HG03025 (cell line): ENCODE measurements at regions not wholly inside any gene's neighbourhood (a gene's known extent, or its start where the extent isn't known, plus 50 kb on each side); places are given as distances from the start of the nearest gene placed in this dataset.
"Not testable (repeated sequence)": the region's sequence is repeated elsewhere in the genome, so short reads cannot be mapped to it uniquely, and the experiment has no call there.

Experiments
- ATAC-seq: cut with Tn5 transposase; IDR thresholded peaks from one replicate; pipeline ENCODE4 v1.9.1; 2021; ENCODE audit warnings: mild to moderate bottlenecking, moderate library complexity; ENCODE audit not compliant: unreplicated experiment, low FRiP score

DNA sequence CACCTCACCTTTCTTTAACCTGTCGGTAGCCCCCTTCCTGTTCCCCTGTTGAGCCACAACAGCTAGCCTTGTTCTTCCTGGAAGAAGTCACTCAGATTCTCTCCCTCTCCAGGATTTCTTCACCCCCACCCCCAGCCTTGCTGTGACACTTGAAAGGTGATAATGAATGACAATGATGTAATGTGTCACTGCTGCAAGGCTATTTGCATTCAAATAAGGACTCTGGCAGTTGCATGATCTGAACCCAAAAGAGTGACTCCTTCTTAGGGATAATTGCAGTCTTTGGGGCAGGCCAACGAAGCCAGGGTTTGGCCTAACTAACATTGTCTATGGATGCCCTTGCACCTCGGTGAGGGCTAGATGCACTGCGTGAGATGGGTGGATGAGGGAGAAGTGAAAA lies 154.4 kb upstream of the CLINT1 start:
- ATAC-seq = no peak

DNA sequence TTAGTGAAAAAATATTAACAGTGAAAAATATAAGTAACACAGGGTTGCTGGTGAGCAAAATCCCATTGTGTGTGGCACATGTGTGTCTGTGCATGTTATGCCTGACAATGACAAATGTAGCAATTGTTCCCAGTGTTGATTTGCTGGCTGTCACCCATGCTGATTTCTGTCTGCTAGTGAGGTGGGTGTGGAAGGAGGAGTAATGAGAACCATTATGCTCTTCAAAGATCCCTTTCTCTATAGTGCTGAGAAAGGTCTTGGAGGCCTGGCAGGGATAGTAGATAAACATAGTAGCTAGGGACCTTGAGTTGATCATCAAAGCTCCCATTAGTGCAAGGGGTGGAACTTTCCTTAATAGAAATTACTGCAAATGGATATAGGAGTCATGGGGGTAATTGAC lies 152.5 kb upstream of the CLINT1 start:
- no peak for ATAC-seq

DNA sequence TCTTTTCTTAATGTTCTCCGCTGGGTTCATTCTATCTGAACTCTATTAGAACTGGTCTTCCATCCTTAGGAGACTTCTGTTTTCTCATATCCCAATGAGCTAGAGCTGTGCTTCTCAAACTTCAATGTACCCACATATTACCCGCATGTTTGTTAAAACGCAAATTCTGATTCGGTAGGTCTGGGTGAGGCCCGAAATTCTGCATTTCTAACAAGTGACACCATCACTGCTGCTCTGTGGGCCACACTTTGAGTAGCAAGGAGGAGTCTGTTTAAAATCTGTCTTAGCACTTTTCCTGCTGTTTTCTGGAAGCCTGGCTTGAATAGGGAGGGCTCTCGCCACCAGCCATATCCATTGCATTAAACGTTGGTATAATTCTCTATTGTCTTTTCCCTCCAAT lies 151.9 kb upstream of the CLINT1 start:
- ATAC-seq = no peak

DNA sequence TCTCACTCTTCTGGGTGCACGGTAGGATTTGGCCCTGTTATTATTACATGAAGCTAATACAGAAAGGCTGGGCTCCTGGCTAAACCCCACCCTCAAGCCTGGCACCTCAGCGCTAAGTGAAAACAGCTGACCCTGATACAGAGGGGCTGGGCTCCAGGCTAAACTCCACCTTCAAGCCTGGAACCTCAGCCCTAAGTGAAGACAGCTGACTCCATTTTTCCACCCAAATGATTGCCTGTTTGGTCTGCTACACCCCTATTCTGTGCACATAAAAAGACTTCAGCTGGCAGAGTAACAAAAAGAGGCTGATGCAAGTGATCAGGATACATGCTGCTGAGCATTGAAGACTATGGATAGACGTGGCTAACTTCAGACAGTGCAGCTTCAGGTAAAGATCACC lies 148.4 kb upstream of the CLINT1 start:
- ATAC-seq = no peak

DNA sequence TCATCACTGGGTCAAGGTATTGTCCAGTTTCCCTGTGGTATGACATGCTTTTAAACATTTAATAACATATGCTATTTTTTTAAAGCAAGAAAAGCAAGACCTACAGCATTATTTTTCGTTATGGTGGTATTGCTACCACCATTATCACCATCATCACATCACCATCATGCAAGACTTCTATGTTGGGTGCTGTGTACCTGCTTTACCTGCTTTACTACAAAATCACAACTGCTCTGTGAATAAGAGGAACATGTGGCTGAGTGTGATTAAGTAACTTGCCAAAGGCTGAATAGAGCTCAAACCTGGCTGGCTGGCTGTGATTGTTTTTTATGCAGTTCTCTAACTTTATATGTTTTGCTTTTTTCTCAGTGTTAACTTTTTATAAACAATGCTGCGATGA lies 140.8 kb upstream of the CLINT1 start:
- ATAC-seq = no peak

DNA sequence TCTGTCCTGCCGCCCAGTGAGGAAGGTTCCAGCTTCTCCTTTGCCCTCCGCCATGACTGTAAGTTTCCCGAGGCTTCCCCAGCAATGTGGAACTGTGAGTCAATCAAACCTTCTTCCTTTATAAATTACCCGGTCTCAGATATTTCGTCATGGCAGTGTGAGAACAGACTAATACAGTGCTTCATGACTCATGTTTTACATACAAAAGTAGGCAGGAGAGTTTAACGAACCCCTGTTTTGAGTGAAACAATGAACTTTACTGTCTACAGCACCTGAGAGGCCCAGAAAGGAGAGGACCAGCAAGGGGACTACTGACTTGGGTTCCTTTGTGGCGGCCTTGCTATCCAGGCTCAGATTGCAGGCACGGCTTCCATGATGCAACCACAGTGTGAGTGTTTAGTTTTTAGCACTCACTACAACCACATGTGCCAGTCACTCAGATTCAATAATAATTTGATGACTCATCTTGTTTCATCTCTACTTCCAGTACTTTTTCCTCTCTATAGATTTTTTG lies 139.1 kb upstream of the CLINT1 start:
- ATAC-seq = no peak

DNA sequence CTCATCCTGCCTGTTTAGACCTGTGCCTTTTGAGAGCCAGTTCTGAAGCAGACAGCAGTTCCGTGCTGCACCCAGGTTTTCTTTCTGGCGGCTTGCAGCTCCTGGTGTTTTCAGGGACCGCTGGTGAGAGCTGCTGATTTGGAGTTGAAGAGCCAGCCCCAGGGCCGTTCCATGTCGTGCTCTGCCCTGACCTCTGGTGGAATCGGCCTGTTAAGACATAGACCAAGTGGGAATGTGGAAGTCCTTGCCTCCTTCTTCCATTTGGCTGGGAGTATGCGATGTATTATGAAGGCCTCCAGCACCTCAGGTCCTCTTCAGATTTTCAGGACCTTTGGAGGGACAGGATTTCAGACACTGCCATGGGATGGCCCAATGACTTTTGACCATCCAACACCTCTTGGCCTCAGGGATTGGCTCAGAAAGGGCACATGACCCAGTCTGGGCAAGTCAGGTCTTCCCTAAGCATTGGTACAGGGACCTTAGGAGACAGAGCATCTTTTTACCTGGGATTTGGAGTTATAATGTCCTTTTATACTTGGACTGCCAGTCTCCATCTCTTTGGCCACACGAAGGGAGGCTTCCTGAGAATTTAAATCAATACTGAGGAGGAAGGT lies 136.1 kb upstream of the CLINT1 start:
- no peak for ATAC-seq

DNA sequence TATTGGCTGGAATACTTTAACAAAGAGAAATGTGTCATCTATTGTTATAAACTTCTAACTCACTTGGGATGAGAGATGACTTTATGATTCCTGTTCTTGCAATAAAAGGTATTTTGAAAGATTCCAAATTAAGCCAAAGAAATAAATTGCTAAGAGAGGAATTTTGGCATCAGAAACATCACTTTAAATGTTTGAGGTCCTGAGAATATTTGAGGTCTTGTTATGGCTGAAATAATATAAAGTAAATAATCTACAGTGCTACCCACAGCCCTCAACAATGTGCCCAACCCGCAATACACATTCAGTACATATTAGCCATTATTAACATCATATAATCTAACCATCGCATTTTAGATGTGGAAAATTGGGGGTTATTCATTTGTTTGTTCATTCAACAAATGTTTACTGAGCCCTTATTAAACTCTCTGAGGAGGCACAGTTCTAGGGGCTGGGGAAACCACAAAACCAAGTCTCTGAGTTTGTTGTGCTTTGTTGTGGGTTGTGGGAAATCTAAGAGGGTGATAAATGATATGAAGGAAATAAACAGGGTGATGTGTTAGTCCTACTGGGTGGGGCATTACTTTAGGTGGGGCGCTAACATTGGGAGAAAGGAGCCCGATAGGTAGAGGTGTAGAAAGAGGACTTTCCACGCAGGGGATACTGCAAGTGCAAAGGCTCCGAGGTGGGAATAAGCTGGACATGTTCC lies 135.2 kb upstream of the CLINT1 start:
- ATAC-seq = no peak

DNA sequence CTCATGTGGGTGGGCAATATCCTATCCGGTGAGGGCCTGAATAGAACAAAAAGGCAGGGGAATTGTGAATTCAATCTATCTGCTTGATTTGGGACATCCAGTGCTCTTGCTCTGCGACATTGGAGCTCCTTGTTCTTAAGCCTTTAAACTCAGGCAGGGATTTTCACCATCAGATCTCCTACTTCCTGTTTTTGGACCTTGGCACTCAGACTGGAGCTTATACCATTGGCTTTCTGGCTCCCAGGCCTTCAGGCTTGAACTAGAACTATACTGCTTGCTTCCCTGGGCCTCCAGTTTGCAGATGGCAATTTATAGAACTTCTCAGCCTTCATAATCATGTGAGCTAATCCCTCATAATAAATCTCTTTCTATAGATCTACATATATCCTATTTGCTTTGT lies 134.3 kb upstream of the CLINT1 start:
- ATAC-seq = no peak

DNA sequence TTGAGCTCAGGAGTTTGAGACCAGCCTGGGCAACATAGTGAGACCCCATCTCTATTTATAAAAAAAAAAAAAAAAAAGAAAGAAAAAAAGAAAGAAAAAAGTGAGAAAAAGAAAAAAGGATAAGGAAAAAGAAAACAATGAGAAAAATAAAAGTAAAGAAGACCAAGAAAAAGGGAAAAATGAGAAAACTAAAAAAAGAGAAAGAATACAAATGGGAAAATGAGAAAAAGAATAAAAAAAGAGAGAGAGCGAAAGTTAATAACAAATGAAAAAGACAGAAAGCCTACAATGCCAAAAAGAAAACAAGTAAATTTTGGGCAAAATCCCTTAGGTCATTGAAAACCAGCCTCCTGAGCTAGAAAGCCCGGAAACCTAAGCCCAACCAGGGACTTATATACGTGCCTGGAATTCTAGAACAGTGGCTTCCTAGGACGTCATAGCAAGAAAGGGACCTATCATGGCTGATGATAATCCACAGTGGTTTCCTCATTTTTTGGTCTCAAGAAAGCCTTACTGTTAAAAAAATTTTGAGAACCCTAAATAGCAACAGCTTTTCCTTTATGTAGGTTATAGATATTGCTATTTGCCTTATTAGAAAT lies 131.7 kb upstream of the CLINT1 start:
- no peak for ATAC-seq

DNA sequence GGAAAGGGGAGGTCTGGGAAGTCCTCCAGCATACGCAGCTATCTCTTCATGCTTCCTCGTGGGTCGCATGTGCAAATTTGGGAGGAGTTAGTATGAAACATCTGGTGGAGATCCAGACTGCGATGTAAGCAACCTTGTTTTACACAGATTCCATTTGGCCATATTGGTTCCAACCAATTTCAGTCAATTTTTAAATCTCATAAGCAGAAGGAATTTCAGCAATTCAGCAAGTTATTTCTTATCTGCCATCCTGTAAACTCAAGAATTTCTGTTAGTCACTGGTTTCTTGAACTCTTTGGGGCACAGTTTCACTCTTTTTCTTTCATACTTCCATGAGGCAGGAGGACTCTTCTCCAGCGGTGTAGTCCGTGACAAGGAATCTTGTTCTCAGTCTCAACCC lies 130.4 kb upstream of the CLINT1 start:
- no peak for ATAC-seq

DNA sequence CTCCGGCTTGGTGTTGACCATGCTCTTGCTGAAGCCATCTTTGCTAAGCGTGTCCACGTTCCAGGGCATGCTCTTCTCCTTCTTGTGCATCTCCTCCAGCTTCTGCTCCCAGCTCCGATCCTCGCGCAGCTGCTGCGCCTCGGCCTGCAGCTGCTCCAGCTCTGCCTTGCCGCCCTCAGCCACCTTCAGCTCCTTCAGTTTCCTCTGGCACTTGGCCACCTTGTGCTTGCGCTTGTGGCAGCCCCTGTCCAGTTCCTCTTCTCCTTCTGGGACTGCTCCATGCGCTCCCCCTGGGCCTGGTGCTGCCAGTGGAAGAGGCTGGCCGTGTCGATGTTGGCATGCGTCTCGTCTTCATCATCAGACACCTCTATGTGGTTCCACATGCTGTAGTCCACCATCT lies 128.3 kb upstream of the CLINT1 start:
- no peak for ATAC-seq

DNA sequence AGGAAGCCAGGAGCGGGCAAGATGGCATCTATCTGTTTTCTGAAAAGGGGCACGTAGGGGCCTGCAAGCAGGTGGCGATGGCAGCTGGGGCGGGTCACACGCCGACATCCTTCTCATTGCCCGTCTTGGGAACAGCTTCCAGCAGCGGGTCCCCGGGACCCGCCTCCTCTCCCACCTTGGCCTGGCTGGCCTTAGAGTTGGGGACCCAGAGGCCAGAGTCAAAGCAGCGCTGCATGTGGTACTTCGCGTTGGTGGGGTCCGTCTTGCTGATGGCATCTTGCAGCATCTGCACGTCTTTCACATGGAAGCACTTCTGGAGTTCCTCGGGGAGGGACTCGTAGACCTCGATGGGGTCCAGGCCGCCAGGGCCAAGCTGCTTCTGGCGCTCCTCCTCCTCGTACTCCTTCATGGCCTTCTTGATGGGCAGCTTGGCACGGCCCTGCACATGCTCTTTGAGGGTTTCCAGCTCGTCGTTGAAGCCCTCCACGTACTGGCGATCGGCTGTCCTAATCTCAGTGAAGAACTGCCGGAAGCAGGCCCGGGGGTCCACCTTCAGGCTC lies 127.6 kb upstream of the CLINT1 start:
- ATAC-seq = no peak

DNA sequence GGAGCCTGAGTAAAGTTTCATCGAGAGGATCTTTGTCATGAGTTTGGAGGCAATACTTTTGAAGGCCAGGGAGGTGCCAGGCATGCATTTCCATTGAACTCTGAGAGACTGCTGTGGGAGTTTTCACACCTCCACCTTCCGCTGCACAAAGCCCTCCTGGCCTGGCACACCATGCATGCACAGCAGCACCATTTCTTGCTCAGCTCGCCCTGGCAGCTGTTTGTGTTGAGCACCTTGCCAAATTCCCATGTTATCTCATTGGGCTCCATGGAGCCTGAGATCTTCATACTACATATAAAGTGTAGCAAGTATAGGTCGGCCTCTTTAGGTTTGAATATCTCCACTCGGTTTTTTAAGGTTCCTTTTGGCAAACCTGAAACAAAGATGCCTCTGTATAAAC lies 125.7 kb upstream of the CLINT1 start:
- no peak for ATAC-seq

DNA sequence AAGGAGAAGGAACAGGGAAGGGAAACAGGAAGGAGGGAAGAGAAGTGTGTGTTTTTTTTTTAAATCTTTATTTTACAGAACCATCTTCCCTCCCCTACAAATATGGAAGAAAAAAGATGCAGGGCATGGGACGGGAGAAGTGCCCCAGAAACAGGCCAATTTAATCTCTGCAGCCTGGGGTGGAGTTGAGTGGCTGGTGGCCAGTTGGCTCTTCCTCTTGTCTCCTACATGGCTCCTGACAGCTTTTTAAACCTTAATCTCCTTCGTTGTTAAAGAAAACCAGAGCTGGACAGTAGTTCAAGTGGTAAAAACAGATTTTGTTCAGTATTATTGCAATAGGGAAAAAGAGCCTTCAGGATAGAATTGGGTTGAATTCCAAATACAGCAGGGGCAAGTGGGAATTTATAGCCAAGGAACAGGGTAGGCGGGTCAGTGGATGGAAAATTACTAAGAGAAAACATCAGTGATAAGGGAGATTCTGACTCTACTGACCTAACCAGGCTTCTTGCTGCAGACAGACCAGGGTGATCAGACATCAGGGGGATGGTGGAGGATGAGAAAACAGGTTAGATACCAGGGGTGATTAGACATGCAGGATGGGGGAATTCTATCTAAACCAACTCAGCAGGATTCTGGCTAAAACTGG lies 125.1 kb upstream of the CLINT1 start:
- no peak for ATAC-seq

DNA sequence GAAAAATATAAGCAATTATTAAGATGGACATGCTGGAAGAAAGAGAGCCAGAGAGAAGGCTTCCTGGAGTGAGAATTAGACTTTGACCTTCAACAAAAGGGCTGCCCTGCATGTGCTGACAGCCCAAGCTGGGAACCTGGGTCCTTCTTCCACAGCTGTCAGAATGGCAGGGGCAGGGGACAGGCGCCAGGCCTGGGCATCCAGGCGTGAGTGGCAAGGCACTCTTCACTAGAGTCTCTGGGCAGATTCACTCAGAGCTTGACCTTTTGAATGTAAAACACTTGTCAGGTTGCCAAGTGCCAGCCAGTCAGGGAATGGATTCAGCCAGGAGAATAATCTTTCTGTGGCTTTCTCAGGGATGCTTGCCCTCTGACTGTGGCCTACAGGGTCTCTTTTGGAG lies 119.1 kb upstream of the CLINT1 start:
- ATAC-seq = no peak

DNA sequence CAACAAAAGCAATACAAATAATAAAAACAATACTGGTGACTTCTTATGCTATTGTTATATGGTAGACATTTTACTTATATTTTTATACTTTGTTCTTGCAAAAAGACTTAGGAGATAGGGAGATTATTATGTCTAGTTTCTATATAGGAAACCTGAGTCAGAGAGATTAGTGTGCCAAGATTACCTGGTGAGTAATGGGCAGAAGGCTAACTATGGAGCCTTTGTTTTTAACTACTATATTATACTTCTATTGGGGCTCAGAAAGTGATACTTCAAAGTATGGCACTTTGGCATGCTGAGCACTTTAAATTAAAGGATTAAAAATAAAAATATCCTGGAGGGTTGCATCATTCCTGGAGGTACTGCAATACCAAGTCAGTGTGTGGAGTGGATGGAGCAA lies 117.5 kb upstream of the CLINT1 start:
- no peak for ATAC-seq

DNA sequence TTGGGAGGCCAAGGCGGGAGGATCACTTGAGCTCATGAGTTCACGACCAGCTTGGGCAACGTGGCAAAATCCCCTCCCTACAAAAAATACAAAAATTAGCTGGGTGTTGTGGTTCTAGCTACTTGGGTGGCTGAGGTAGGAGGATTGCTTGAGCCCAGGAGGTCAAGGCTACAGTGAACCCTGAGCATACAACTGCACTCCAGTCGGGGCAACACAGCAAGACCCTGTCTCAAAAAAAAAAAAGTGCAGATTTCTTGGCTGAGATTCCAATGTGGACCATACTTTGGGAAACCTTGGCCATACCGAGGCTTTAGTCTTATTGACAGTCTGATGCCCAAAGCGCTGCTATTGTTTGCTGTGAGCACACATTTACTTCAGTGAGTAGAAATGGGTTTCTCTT lies 113.6 kb upstream of the CLINT1 start:
- no peak for ATAC-seq

DNA sequence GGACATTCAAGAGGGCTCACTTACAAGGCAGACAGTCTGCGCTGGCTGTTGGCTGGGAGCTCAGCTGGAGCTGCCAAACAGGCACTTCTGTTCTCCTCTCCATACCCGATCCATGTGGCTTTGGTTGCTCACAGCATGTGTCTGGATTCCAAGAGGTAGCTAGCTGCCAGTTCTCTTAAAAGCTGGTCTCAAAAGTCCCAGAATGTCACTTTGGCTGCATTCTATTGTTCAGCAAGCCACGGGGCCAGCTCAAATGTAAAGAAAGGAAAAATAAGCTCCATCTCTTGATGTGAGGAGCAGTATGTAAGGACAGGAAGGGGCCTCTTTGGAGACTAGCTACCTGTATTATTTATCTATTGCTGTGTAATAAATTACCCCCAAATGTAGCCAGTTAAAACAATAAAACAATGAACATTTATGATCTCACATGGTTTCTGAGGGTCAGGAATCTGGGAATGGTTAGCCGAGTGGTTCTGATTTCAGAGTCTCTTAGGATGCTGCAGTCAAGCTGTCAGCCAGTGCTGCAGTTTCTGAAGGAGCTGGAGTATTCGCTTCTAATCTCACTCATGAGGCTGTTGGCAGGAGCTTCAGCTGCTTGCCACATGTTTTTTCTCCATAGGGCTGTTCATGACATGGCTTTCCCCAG lies 112.7 kb upstream of the CLINT1 start:
- no peak for ATAC-seq

DNA sequence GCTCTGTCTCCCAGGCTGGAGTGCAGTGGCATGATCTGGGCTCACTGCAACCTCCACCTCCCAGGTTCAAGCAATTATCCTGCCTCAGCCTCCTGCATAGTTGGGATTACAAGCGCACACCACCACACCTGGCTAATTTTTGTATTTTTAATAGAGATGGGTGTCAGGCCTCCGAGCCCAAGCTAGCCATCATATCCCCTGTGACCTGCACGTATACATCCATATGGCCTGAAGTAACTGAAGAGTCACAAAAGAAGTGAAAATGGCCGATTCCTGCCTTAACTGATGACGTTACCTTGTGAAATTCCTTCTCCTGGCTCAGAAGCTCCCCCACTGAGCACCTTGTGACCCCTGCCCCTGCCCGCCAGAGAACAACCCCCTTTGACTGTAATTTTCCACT lies 109.6 kb upstream of the CLINT1 start:
- not testable (repeated sequence) for ATAC-seq

DNA sequence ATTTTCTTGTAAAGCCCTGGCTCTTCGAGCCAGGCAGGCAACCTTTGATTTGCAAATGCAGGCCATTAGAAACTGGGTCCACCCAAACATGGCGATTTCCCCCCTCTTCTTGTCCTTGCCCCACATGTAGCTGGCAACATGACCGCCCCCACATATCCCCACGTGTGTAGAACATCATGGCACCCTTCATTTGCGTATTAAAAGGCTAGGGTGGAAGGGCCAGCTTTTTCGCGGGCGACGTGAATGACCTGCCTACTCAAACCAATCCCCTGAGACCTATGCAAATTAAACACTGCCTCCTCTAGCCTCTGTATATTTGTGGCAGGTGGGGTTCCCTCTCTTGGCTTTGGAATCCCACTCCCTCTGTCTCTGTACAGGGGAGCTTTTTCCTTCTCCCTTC lies 107.0 kb upstream of the CLINT1 start:
- no peak for ATAC-seq
